Gastrocnemius medialis (tissue), 4 donors: ENCODE measurements at regions not wholly inside any gene's neighbourhood (a gene's known extent, or its start where the extent isn't known, plus 50 kb on each side); places are given as distances from the start of the nearest gene placed in this dataset.

Experiments used
- ATAC-seq, 2 donors: fragments of 150-250 bp; one replicate each; pipeline ENCODE4 v1.9.1; 2016
- DNase-seq, 2 donors: peaks; one replicate each; pipeline ENCODE4 v3.0.0-alpha.2; 2019
- H3K27ac ChIP-seq, 4 donors: fragments of 200-600 bp; sonication (generic); 1 replicate in 1 of 4; 2 replicates in 3 of 4; pipeline ENCODE4 v1.5.1; 2016 to 2018; ENCODE audit warnings: mild to moderate bottlenecking in 2 of 4, moderate library complexity in 1 of 4
- H3K27me3 ChIP-seq, 3 donors: fragments of 200-600 bp; sonication (generic) in 2 of 3; 1 replicate in 1 of 3; 2 replicates in 2 of 3; pipeline versions ENCODE4 v1.5.1 to v1.6.0; 2016 to 2019; ENCODE audit warnings: mild to moderate bottlenecking in 1 of 3, moderate library complexity in 1 of 3
- H3K36me3 ChIP-seq, 2 donors: fragments of 200-600 bp; sonication (generic) in 1 of 2; one replicate each; pipeline ENCODE4 v1.5.1; 2017 to 2018
- H3K4me1 ChIP-seq, 2 donors: fragments of 200-600 bp; sonication (generic) in 1 of 2; one replicate each; pipeline ENCODE4 v1.5.1; 2016 to 2017; ENCODE audit warnings: mild to moderate bottlenecking in 2 of 2
- H3K4me3 ChIP-seq, 4 donors: fragments of 200-600 bp; sonication (generic) in 3 of 4; 1 replicate in 1 of 4; 2 replicates in 3 of 4; pipeline ENCODE4 v1.5.1; 2016 to 2019; ENCODE audit warnings: mild to moderate bottlenecking in 2 of 4
- H3K9me3 ChIP-seq, 3 donors: fragments of 200-600 bp; sonication (generic) in 2 of 3; 1 replicate in 1 of 3; 2 replicates in 2 of 3; pipeline ENCODE4 v1.5.1; 2016 to 2019
- POLR2A ChIP-seq, 2 donors: fragments of 450-650 bp; IDR thresholded peaks; one replicate each; pipeline ENCODE4 v1.6.1; 2017; ENCODE audit warnings: antibody characterized with exemption in 2 of 2, mild to moderate bottlenecking in 2 of 2, moderate library complexity in 2 of 2
- in situ Hi-C, 4 donors: fragments of 200-750 bp; cut with MboI; loops; one replicate each; pipeline versions ENCODE4 v1.15.0 to v1.8.0; 2017; ENCODE audit warnings: low sequenced_read_pairs in 4 of 4
- intact Hi-C: fragments of 100-400 bp; cut with DNase I; formaldehyde crosslinking; loops from one replicate; pipeline ENCODE4 v1.15.1; 2023; ENCODE audit warnings: low total_unique reads
- TF ChIP-seq, protein P1 (sequence below), 5 experiments: fragments of 450-650 bp in 3 of 5; fragments of 200-600 bp in 2 of 5; sonication (generic) in 2 of 5; IDR thresholded peaks in 4 of 5; conservative IDR thresholded peaks in 1 of 5; 1 replicate in 4 of 5; 2 replicates in 1 of 5; pipeline ENCODE4 v1.5.1; 2016 to 2019; ENCODE audit warnings: antibody characterized with exemption in 5 of 5, mild to moderate bottlenecking in 3 of 5, moderate library complexity in 3 of 5

DNA sequence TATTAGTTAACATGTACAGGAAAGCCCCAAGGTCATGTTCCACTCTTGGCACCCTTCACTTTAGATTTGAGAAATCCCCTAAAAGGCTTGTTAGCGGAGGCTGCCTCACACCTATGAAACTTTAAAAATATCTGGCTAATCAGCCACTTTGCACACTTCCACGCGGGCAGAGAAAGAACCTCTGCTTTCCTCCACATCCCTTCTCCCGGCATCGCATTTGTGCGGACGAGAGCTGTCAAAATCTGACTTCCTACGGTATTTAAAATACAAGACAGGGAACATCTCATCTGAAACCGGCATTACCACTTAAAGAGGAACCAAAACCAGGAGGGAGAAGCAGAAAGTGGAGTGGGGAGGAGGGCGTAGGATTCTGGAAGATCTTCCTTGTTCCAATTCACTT, 422.3 kb downstream of the TMEM114 start:
- Histone ChIP-seq H3K4me3 (no peak overlapping the region), H3K27ac (no peak overlapping the region), H3K4me1 (no peaks in the 10 kb centered on the region), H3K9me3 (no peaks in the 10 kb centered on the region), H3K36me3 (no peaks in the 10 kb centered on the region), H3K27me3 (peaks cover 0 to 4% (median 0%) of the 10 kb centered on the region in 3 donors)
- intact Hi-C loops: no loop called here
- ATAC-seq: no peak
- TF ChIP-seq POLR2A (IDR thresholded peaks at IDR 0.05): no peak
- in situ Hi-C loops: loop anchor here in 2 of 4 donors (25.0 kb wide), 2 partner anchors 106 to 906 kb away; no protein-coding TSS in a partner anchor
- no peak for DNase-seq

DNA sequence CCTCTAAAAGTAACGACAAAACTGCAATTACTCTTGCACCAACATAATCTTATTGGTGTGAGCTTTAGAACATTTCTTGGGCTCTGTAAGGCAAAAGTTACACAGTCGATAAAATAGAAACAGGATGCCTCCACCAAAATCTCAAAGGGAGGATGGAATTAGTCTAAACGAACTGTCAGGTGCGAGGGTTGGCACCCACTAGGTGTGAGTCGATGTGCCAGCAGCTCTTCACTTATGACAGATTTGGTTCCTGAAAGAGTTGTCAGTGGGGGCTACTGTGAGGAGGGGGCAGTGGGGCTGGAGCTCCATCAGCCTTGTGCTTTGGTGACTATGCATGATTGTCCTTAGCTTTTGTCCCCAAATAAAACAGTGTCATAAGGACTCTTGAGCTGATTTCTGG, 422.9 kb downstream of the TMEM114 start:
- TF ChIP-seq POLR2A (IDR thresholded peaks at IDR 0.05): no peak
- TF ChIP-seq, protein P1, sequence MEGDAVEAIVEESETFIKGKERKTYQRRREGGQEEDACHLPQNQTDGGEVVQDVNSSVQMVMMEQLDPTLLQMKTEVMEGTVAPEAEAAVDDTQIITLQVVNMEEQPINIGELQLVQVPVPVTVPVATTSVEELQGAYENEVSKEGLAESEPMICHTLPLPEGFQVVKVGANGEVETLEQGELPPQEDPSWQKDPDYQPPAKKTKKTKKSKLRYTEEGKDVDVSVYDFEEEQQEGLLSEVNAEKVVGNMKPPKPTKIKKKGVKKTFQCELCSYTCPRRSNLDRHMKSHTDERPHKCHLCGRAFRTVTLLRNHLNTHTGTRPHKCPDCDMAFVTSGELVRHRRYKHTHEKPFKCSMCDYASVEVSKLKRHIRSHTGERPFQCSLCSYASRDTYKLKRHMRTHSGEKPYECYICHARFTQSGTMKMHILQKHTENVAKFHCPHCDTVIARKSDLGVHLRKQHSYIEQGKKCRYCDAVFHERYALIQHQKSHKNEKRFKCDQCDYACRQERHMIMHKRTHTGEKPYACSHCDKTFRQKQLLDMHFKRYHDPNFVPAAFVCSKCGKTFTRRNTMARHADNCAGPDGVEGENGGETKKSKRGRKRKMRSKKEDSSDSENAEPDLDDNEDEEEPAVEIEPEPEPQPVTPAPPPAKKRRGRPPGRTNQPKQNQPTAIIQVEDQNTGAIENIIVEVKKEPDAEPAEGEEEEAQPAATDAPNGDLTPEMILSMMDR (IDR thresholded peaks at IDR 0.05 in 4 of 5, conservative IDR thresholded peaks at IDR 0.05 in 1 of 5): no peak
- no peak for ATAC-seq

DNA sequence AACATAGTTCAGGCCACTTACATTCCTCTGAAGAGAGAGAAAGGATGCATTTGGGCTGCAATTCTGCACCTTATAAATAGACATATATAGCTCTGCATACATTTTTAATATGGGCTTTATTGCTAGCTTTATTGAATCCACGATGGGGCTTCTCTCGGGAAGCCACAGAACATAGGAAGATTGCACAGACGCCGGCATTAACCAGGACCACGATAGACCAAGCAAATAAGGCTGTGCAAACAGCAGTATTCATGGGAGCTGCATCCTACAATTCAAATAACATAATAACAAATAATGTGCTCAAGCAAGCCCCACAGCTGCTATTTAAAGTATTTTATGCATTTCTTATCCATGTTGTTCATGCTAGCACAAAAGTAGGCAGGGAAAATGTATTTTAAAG, 432.3 kb downstream of the TMEM114 start:
- ATAC-seq (no peak), DNase-seq (no peak)
- TF ChIP-seq, protein P1 (IDR thresholded peaks at IDR 0.05 in 4 of 5, conservative IDR thresholded peaks at IDR 0.05 in 1 of 5): no peak
- TF ChIP-seq POLR2A (IDR thresholded peaks at IDR 0.05): no peak
- Histone ChIP-seq H3K4me1 (no peaks in the 10 kb centered on the region), H3K27ac (no peak overlapping the region), H3K9me3 (no peaks in the 10 kb centered on the region), H3K27me3 (no peaks in the 10 kb centered on the region), H3K4me3 (no peak overlapping the region), H3K36me3 (no peaks in the 10 kb centered on the region)
- intact Hi-C loops (no loop called here), in situ Hi-C loops (loop anchor here in 2 of 4 donors (25.0 kb wide), 2 partner anchors 96 to 896 kb away; no protein-coding TSS in a partner anchor)

More for the DNA sequence above, 422.9 kb downstream of the TMEM114 start:
- DNase-seq: no peak
- H3K4me1 ChIP-seq: no peaks in the 10 kb centered on the region
- intact Hi-C loops: no loop called here
- peaks cover 0 to 4% (median 0%) of the 10 kb centered on the region in 3 donors for H3K27me3 ChIP-seq
- in situ Hi-C loops: loop anchor here in 2 of 4 donors (25.0 kb wide), 2 partner anchors 105 to 905 kb away; no protein-coding TSS in a partner anchor
- H3K36me3 ChIP-seq: no peaks in the 10 kb centered on the region
- no peak overlapping the region for H3K4me3 ChIP-seq
- H3K9me3 ChIP-seq: no peaks in the 10 kb centered on the region
- H3K27ac ChIP-seq: no peak overlapping the region

DNA sequence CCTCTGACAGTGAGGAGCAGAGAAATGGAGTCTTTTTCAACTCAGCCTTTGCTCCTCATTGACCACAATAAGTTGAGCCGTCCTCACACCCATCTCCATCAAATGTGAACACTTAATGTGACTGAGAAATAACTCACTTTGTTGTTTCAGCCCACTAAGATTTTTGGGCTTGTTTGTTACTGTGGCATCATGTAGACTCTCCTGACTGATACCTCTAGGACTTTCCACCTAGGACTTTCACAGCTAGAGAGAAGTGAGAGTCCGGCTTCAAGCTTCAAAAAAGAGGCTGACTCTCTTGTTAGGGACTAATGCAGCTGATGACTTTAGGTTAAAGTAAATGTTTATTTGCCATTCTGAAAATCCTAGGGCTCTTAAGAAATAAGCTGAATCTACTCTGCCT, 435.0 kb downstream of the TMEM114 start:
- Histone ChIP-seq H3K27me3 (no peaks in the 10 kb centered on the region), H3K4me1 (no peaks in the 10 kb centered on the region), H3K4me3 (no peak overlapping the region), H3K36me3 (no peaks in the 10 kb centered on the region), H3K27ac (no peak overlapping the region), H3K9me3 (no peaks in the 10 kb centered on the region)
- no peak for ATAC-seq
- intact Hi-C loops: no loop called here
- TF ChIP-seq POLR2A (IDR thresholded peaks at IDR 0.05): no peak
- TF ChIP-seq, protein P1 (IDR thresholded peaks at IDR 0.05 in 4 of 5, conservative IDR thresholded peaks at IDR 0.05 in 1 of 5): no peak
- DNase-seq: no peak
- in situ Hi-C loops: loop anchor here in 2 of 4 donors (25.0 kb wide), 2 partner anchors 93 to 893 kb away; no protein-coding TSS in a partner anchor

DNA sequence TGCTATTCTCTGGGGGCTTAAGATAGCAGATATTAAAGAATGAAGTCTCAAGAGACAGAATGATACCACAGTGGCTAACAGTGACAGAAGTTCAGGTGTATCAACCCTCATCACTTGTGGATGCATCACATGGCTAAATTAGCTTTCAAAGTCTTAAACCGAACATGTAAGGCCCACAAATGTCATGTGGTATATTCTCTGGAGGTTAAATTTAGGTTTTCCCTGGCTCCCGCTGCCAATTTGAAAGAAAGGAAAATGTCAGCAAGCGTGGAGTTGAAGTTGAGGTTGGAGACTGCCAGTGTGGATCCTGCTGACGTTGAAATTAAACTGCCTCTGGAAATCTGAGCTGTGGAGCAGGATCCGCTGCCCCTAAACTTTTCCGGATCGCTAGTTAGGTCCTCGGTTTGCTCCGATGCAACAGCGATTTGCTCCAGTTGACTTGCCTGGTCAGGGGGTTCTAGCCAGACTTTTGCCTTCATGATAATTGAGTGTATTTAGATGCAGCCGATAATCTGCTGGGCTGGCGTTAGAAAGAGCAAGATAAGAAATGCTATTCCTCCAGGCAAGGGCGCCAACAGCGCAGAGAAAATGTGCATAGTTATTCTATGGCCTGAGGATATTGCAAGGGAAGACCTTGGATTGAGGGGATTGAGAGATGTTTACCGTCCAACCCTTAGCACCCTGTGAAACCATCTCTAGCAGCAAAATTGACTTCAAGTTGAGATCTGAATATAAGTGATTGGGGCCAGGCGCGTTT, 443.9 kb downstream of the TMEM114 start:
- no peaks in the 10 kb centered on the region for H3K4me1 ChIP-seq
- ATAC-seq (no peak), DNase-seq (no peak)
- in situ Hi-C loops (no loop called here), intact Hi-C loops (no loop called here)
- H3K27me3 ChIP-seq: no peaks in the 10 kb centered on the region
- TF ChIP-seq, protein P1 (IDR thresholded peaks at IDR 0.05 in 4 of 5, conservative IDR thresholded peaks at IDR 0.05 in 1 of 5): no peak
- TF ChIP-seq POLR2A (IDR thresholded peaks at IDR 0.05): no peak
- H3K36me3 ChIP-seq: no peaks in the 10 kb centered on the region
- H3K9me3 ChIP-seq: no peaks in the 10 kb centered on the region
- no peak overlapping the region for H3K4me3 ChIP-seq
- no peak overlapping the region for H3K27ac ChIP-seq
